H9 (cell line): ENCODE measurements at regions not wholly inside any gene's neighbourhood (a gene's known extent, or its start where the extent isn't known, plus 50 kb on each side); places are given as distances from the start of the nearest gene placed in this dataset.

Experiments
- DNase-seq: peaks from one replicate; pipeline ENCODE4 v3.0.0-alpha.2; 2017
- H2AFZ ChIP-seq: one replicate; pipeline ENCODE4 v1.6.1; 2013; ENCODE audit warnings: mild to moderate bottlenecking, low read length, control low read depth, moderate library complexity
- H2AK5ac ChIP-seq: 2 replicates; pipeline ENCODE4 v1.6.1; 2013; ENCODE audit warnings: low read length, control low read depth, mixed read lengths; ENCODE audit not compliant: insufficient read length
- H2BK120ac ChIP-seq: one replicate; pipeline ENCODE4 v1.6.1; 2013; ENCODE audit warnings: low read depth, mild to moderate bottlenecking, low read length, control low read depth, inconsistent platforms; ENCODE audit not compliant: poor library complexity, severe bottlenecking
- H2BK12ac ChIP-seq: 2 replicates; pipeline ENCODE4 v1.6.1; 2013; ENCODE audit warnings: low read length, control low read depth, mixed read lengths, low read depth; ENCODE audit not compliant: insufficient read length
- H2BK15ac ChIP-seq: 2 replicates; pipeline ENCODE4 v1.6.1; 2013; ENCODE audit warnings: low read depth, low read length, control low read depth
- H2BK20ac ChIP-seq: one replicate; pipeline ENCODE4 v1.6.1; 2013; ENCODE audit warnings: low read depth, mild to moderate bottlenecking, low read length, control low read depth, inconsistent platforms; ENCODE audit not compliant: poor library complexity, severe bottlenecking
- H2BK5ac ChIP-seq: 2 replicates; pipeline ENCODE4 v1.6.1; 2013; ENCODE audit warnings: low read length, control low read depth, mixed read lengths; ENCODE audit not compliant: insufficient read length
- H3K14ac ChIP-seq: 2 replicates; pipeline ENCODE4 v1.6.1; 2013; ENCODE audit warnings: low read length, control low read depth; ENCODE audit not compliant: insufficient read depth
- H3K18ac ChIP-seq: 2 replicates; pipeline ENCODE4 v1.6.1; 2013; ENCODE audit warnings: low read depth, mild to moderate bottlenecking, mixed read lengths, low read length, control low read depth; ENCODE audit not compliant: insufficient read length
- H3K23ac ChIP-seq: 2 replicates; pipeline ENCODE4 v1.6.1; 2013; ENCODE audit warnings: low read length, control low read depth, mixed read lengths, low read depth; ENCODE audit not compliant: insufficient read length
- H3K23me2 ChIP-seq: 2 replicates; pipeline ENCODE4 v1.6.1; 2013; ENCODE audit warnings: low read depth, mild to moderate bottlenecking, mixed read lengths, low read length, control low read depth; ENCODE audit not compliant: insufficient read length, poor library complexity, severe bottlenecking
- H3K27ac ChIP-seq: 2 replicates; pipeline ENCODE4 v1.5.1; 2013; ENCODE audit warnings: low read length, control low read depth, mixed read lengths, low read depth; ENCODE audit not compliant: insufficient read length
- H3K27me3 ChIP-seq: 2 replicates; pipeline ENCODE4 v1.6.1; 2013; ENCODE audit warnings: low read length, control low read depth, inconsistent platforms; ENCODE audit not compliant: insufficient read depth
- H3K4ac ChIP-seq: 2 replicates; pipeline ENCODE4 v1.6.1; 2013; ENCODE audit warnings: low read depth, mild to moderate bottlenecking, control low read depth, inconsistent platforms, low read length, moderate library complexity
- H3K4me1 ChIP-seq: 2 replicates; pipeline ENCODE4 v1.6.1; 2013; ENCODE audit warnings: low read length, control low read depth, inconsistent platforms; ENCODE audit not compliant: insufficient read depth
- H3K4me2 ChIP-seq: 2 replicates; pipeline ENCODE4 v1.6.1; 2013; ENCODE audit warnings: low read length, control low read depth, mixed read lengths; ENCODE audit not compliant: insufficient read length, insufficient read depth
- H3K56ac ChIP-seq: 2 replicates; pipeline ENCODE4 v1.6.1; 2013; ENCODE audit warnings: low read depth, mild to moderate bottlenecking, mixed read lengths, low read length, control low read depth; ENCODE audit not compliant: insufficient read length
- H3K79me1 ChIP-seq: 2 replicates; pipeline ENCODE4 v1.6.1; 2013; ENCODE audit warnings: low read depth, mild to moderate bottlenecking, moderate library complexity, low read length, control low read depth, inconsistent platforms; ENCODE audit not compliant: insufficient read depth, poor library complexity, severe bottlenecking
- H3K79me2 ChIP-seq: 2 replicates; pipeline ENCODE4 v1.6.1; 2013; ENCODE audit warnings: low read length, control low read depth, inconsistent platforms; ENCODE audit not compliant: insufficient read depth
- H3K9ac ChIP-seq: 2 replicates; pipeline ENCODE4 v1.6.1; 2013; ENCODE audit warnings: low read length, control low read depth, mixed read lengths; ENCODE audit not compliant: insufficient read length; ENCODE audit errors: extremely low read depth
- H3K9me3 ChIP-seq: one replicate; pipeline ENCODE4 v1.6.1; 2013; ENCODE audit warnings: low read depth, low read length, inconsistent platforms; ENCODE audit not compliant: control insufficient read depth
- H3T11ph ChIP-seq: one replicate; pipeline ENCODE4 v1.6.1; 2013; ENCODE audit warnings: mild to moderate bottlenecking, low read length, control low read depth, inconsistent platforms
- H4K20me1 ChIP-seq: one replicate; pipeline ENCODE4 v1.6.1; 2013; ENCODE audit not compliant: control insufficient read depth, insufficient read length, insufficient read depth
- H4K5ac ChIP-seq: 2 replicates; pipeline ENCODE4 v1.6.1; 2013; ENCODE audit warnings: low read depth, mild to moderate bottlenecking, mixed read lengths, low read length, control low read depth; ENCODE audit not compliant: insufficient read length
- H4K8ac ChIP-seq: replicated peaks from 2 replicates; pipeline ENCODE4 v1.6.1; 2013; ENCODE audit warnings: low read length, control low read depth, mixed read lengths, low read depth; ENCODE audit not compliant: insufficient read length
- H4K91ac ChIP-seq: 2 replicates; pipeline ENCODE4 v1.6.1; 2013; ENCODE audit warnings: low read depth, mild to moderate bottlenecking, moderate library complexity, mixed read lengths, low read length, control low read depth; ENCODE audit not compliant: insufficient read length
- H3K27ac Mint-ChIP-seq, 3 experiments: 2 replicates in 2 of 3; 3 replicates in 1 of 3; pipeline ENCODE4 v1.8.0; 2020 to 2021; ENCODE audit warnings: mixed read lengths in 3 of 3, mild to moderate bottlenecking in 1 of 3, moderate library complexity in 1 of 3
- H3K27me3 Mint-ChIP-seq: 2 replicates; pipeline ENCODE4 v1.8.0; 2021; ENCODE audit warnings: low read depth, mild to moderate bottlenecking, moderate library complexity, mixed read lengths
- H3K36me3 Mint-ChIP-seq, 3 experiments: 2 replicates in 2 of 3; 3 replicates in 1 of 3; pipeline ENCODE4 v1.8.0; 2020 to 2021; ENCODE audit warnings: low read depth in 3 of 3, mixed read lengths in 3 of 3; ENCODE audit not compliant: insufficient read depth in 1 of 3
- H3K4me1 Mint-ChIP-seq, 2 experiments: 2 replicates each; pipeline ENCODE4 v1.8.0; 2020; ENCODE audit warnings: mixed read lengths in 2 of 2
- H3K4me3 Mint-ChIP-seq, 2 experiments: 2 replicates in 1 of 2; 3 replicates in 1 of 2; pipeline ENCODE4 v1.8.0; 2020 to 2021; ENCODE audit warnings: mild to moderate bottlenecking in 2 of 2, mixed read lengths in 2 of 2, moderate library complexity in 1 of 2
- H3K9me3 Mint-ChIP-seq, 2 experiments: 2 replicates in 1 of 2; 3 replicates in 1 of 2; pipeline ENCODE4 v1.8.0; 2020; ENCODE audit warnings: mild to moderate bottlenecking in 2 of 2, mixed read lengths in 2 of 2, moderate library complexity in 1 of 2
- WGBS: extraction: QIAGEN DNeasy Blood & Tissue Kit; methylation state at CpG from one replicate; pipeline ENCODE4 v1.1.7; 2013; ENCODE audit warnings: missing lambda C conversion rate, low lambda C conversion rate, mixed read lengths; ENCODE audit not compliant: insufficient read length; ENCODE audit errors: extremely low coverage; 5-methylcytosine and 5-hydroxymethylcytosine counted together
- TF ChIP-seq, protein P1 (sequence below): fragments of 200-600 bp; sonication (generic); conservative IDR thresholded peaks from 3 replicates; pipeline ENCODE4 v1.8.0; 2021; ENCODE audit warnings: antibody characterized with exemption, mild to moderate bottlenecking

DNA sequence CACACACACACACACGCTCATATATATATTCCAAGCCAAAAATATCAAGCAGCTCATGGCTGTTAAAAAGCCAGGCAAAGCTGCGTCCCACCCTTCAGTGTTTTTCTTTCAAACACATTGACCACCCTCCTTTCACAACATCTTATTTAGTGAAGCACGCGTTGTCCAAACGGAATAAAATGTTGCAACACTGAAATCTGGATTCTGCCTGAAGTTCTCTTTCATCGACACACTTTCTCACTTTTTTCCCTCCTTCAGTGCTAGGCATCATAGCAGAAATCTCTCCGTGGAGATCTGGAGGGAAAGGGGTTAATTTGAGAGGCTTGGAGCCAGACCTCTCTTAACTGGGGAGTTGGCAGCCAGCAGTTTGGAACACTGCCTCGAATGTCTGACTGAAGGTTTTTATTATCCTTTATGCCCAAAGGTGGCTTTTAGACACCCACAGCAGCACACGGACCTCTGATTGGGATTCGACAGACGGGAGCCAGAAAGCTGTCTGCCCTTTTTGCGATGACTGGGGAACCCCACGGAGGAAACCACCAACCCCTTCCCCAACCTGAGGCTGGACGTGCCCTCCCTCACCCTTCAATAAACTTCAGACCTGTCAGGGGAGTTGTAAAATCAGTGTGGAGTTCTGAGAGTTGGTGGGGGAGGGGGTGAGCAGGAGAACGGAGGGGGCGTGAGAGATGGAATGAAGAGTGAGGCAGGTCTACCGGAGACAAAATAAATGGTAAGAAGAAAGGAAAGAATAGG is 833.6 kb upstream of the SOX9 start:
- no peak overlapping the region for H3K23ac ChIP-seq
- peak overlapping the region; percentile 31 for H3K4me2 ChIP-seq
- H2AFZ ChIP-seq: no peak overlapping the region
- H2BK12ac ChIP-seq: no peak overlapping the region
- no peak overlapping the region for H3K9ac ChIP-seq
- H2BK120ac ChIP-seq: no peak overlapping the region
- H3K4me1 ChIP-seq: peaks cover 3% of the 10 kb centered on the region; the same call in 1 of the 2 replicates
- H3K4me3 Mint-ChIP-seq: 0 out of 5 replicates have a peak overlapping the region, but pooled peaks have one; percentile 0 to 9
- H3K4ac ChIP-seq: no peak overlapping the region
- peaks cover 0 to 3% of the 10 kb centered on the region in 2 experiments; a peak in 1 of 5 replicates for H3K9me3 Mint-ChIP-seq
- TF ChIP-seq, protein P1, sequence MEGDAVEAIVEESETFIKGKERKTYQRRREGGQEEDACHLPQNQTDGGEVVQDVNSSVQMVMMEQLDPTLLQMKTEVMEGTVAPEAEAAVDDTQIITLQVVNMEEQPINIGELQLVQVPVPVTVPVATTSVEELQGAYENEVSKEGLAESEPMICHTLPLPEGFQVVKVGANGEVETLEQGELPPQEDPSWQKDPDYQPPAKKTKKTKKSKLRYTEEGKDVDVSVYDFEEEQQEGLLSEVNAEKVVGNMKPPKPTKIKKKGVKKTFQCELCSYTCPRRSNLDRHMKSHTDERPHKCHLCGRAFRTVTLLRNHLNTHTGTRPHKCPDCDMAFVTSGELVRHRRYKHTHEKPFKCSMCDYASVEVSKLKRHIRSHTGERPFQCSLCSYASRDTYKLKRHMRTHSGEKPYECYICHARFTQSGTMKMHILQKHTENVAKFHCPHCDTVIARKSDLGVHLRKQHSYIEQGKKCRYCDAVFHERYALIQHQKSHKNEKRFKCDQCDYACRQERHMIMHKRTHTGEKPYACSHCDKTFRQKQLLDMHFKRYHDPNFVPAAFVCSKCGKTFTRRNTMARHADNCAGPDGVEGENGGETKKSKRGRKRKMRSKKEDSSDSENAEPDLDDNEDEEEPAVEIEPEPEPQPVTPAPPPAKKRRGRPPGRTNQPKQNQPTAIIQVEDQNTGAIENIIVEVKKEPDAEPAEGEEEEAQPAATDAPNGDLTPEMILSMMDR: no peak
- no peaks in the 10 kb centered on the region for H3K36me3 Mint-ChIP-seq
- peaks cover 12% of the 10 kb centered on the region; the same call in 1 of the 2 replicates for H3K27me3 ChIP-seq
- H4K8ac ChIP-seq: no peak overlapping the region
- H4K20me1 ChIP-seq: no peaks in the 10 kb centered on the region
- no peak overlapping the region for H2BK20ac ChIP-seq
- no CpG with 5 or more reads among the region's 17 CpGs for WGBS
- no peak overlapping the region for H4K91ac ChIP-seq
- no peak overlapping the region for H2BK15ac ChIP-seq
- no peak overlapping the region for H2AK5ac ChIP-seq
- H2BK5ac ChIP-seq: no peak overlapping the region
- no peaks in the 10 kb centered on the region for H3K23me2 ChIP-seq
- H4K5ac ChIP-seq: no peak overlapping the region
- H3K9me3 ChIP-seq: no peaks in the 10 kb centered on the region
- H3K79me1 ChIP-seq: no peaks in the 10 kb centered on the region
- DNase-seq: peak; percentile 31
- H3K14ac ChIP-seq: no peak overlapping the region
- no peak overlapping the region for H3K56ac ChIP-seq
- no peak overlapping the region for H3K27ac Mint-ChIP-seq
- H3K4me1 Mint-ChIP-seq: peaks cover 13 to 15% of the 10 kb centered on the region in 2 experiments
- H3K27ac ChIP-seq: no peak overlapping the region
- H3T11ph ChIP-seq: no peak overlapping the region
- no peaks in the 10 kb centered on the region for H3K79me2 ChIP-seq
- H3K18ac ChIP-seq: no peak overlapping the region
- peaks cover 86% of the 10 kb centered on the region for H3K27me3 Mint-ChIP-seq
